GF-D8 (cell line): ENCODE measurements at regions not wholly inside any gene's neighbourhood (a gene's known extent, or its start where the extent isn't known, plus 50 kb on each side); places are given as distances from the start of the nearest gene placed in this dataset.
"Not testable (repeated sequence)": the region's sequence is repeated elsewhere in the genome, so short reads cannot be mapped to it uniquely, and the experiment has no call there.

Experiments used
- DNase-seq: peaks from one replicate; lab custom pipeline; 2025; lab: John Stamatoyannopoulos, UW

- no peak for DNase-seq
These were observed 352.5 kb upstream of the NUDT12 start for GRCh38 chr5:103915081-103915480.

GRCh38 chr5:103910786-103911185, 348.2 kb upstream of the NUDT12 start:
- no peak for DNase-seq

GRCh38 chr5:103910011-103910410, 347.4 kb upstream of the NUDT12 start:
- no peak for DNase-seq

GRCh38 chr5:103909391-103909790, 346.8 kb upstream of the NUDT12 start:
- DNase-seq = no peak

- DNase-seq = no peak
These were observed 345.9 kb upstream of the NUDT12 start for GRCh38 chr5:103908336-103909080.

GRCh38 chr5:103907001-103907400, 344.4 kb upstream of the NUDT12 start:
- no peak for DNase-seq

GRCh38 chr5:103904651-103905050, 342.1 kb upstream of the NUDT12 start:
- DNase-seq = no peak

GRCh38 chr5:103902893-103903292, 340.3 kb upstream of the NUDT12 start:
- no peak for DNase-seq

- DNase-seq = no peak
These were observed 339.3 kb upstream of the NUDT12 start for GRCh38 chr5:103901885-103902284.

- DNase-seq = no peak
These were observed 334.0 kb upstream of the NUDT12 start for GRCh38 chr5:103896593-103896992.

- DNase-seq = no peak
These were observed 333.1 kb upstream of the NUDT12 start for GRCh38 chr5:103895738-103896137.

- DNase-seq = no peak
These were observed 332.3 kb upstream of the NUDT12 start for GRCh38 chr5:103894882-103895281.

- no peak for DNase-seq
These were observed 328.6 kb upstream of the NUDT12 start for GRCh38 chr5:103891151-103891550.

- DNase-seq = no peak
These were observed 327.7 kb upstream of the NUDT12 start for GRCh38 chr5:103890313-103890712.

- no peak for DNase-seq
These were observed 327.1 kb upstream of the NUDT12 start for GRCh38 chr5:103889500-103890209.

- no peak for DNase-seq
These were observed 324.2 kb upstream of the NUDT12 start for GRCh38 chr5:103886826-103887225.

- no peak for DNase-seq
These were observed 320.6 kb upstream of the NUDT12 start for GRCh38 chr5:103883143-103883542.

- no peak for DNase-seq
These were observed 319.0 kb upstream of the NUDT12 start for GRCh38 chr5:103881560-103881959.

- DNase-seq = no peak
These were observed 305.4 kb upstream of the NUDT12 start for GRCh38 chr5:103867857-103868598.

- no peak for DNase-seq
These were observed 303.6 kb upstream of the NUDT12 start for GRCh38 chr5:103866169-103866568.

GRCh38 chr5:103862398-103862797, 299.8 kb upstream of the NUDT12 start:
- no peak for DNase-seq

GRCh38 chr5:103860327-103860726, 297.7 kb upstream of the NUDT12 start:
- DNase-seq = no peak

GRCh38 chr5:103858367-103858766, 295.8 kb upstream of the NUDT12 start:
- not testable (repeated sequence) for DNase-seq
